Astrocyte (in vitro differentiated cells and primary cell): ENCODE measurements at regions not wholly inside any gene's neighbourhood (a gene's known extent, or its start where the extent isn't known, plus 50 kb on each side); places are given as distances from the start of the nearest gene placed in this dataset.
A peak's percentile ranks its signal among the peaks of the same experiment; 100 is the strongest.

ENCODE experiments used
- DNase-seq: peaks from one replicate; pipeline ENCODE4 v3.0.0-alpha.2; 2010; ENCODE audit warnings: low read depth
- FAIRE-seq: peaks from 2 replicates; lab custom pipeline; 2011; peaks lifted over from hg19 to GRCh38; lab: Jason Lieb, UNC
- H2AFZ ChIP-seq: 2 replicates; pipeline ENCODE4 v1.6.0; 2012; ENCODE audit warnings: low read depth, low read length, inconsistent platforms
- H3K27ac ChIP-seq: 2 replicates; pipeline ENCODE4 v1.5.1; 2011; ENCODE audit warnings: low read depth, low read length, inconsistent platforms
- H3K27me3 ChIP-seq: 2 replicates; pipeline ENCODE4 v1.6.0; 2011; ENCODE audit warnings: low read length, inconsistent platforms; ENCODE audit not compliant: insufficient read depth
- H3K36me3 ChIP-seq: 2 replicates; pipeline ENCODE4 v1.5.1; 2011; ENCODE audit warnings: low read length, inconsistent platforms; ENCODE audit not compliant: insufficient read depth
- H3K4me1 ChIP-seq: 2 replicates; pipeline ENCODE4 v1.5.1; 2011; ENCODE audit warnings: low read length, inconsistent platforms; ENCODE audit not compliant: insufficient read depth
- H3K4me2 ChIP-seq: 2 replicates; pipeline ENCODE4 v1.6.0; 2012; ENCODE audit warnings: low read length, inconsistent platforms
- H3K4me3 ChIP-seq: 2 replicates; pipeline ENCODE4 v1.5.1; 2011; ENCODE audit warnings: low read depth, mild to moderate bottlenecking, low read length, inconsistent platforms; ENCODE audit not compliant: insufficient read depth
- H3K79me2 ChIP-seq: 2 replicates; pipeline ENCODE4 v1.6.0; 2012; ENCODE audit warnings: mild to moderate bottlenecking, low read length, inconsistent platforms; ENCODE audit not compliant: insufficient read depth
- H3K9ac ChIP-seq: 2 replicates; pipeline ENCODE4 v1.6.0; 2012; ENCODE audit warnings: mild to moderate bottlenecking, low read length, inconsistent platforms
- H3K9me3 ChIP-seq: 2 replicates; pipeline ENCODE4 v1.5.1; 2012; ENCODE audit warnings: low read depth, mild to moderate bottlenecking, low read length, inconsistent platforms; ENCODE audit not compliant: insufficient read depth
- H4K20me1 ChIP-seq: 2 replicates; pipeline ENCODE4 v1.6.0; 2012; ENCODE audit warnings: low read length, inconsistent platforms; ENCODE audit not compliant: insufficient read depth
- H3K27ac Mint-ChIP-seq: one replicate; pipeline ENCODE4 v1.8.0; 2021; ENCODE audit warnings: mild to moderate bottlenecking, mixed read lengths; ENCODE audit not compliant: unreplicated experiment
- H3K27me3 Mint-ChIP-seq: one replicate; pipeline ENCODE4 v1.8.0; 2021; ENCODE audit warnings: low read depth, mixed read lengths; ENCODE audit not compliant: unreplicated experiment
- H3K36me3 Mint-ChIP-seq: one replicate; pipeline ENCODE4 v1.8.0; 2021; ENCODE audit warnings: low read depth, mixed read lengths; ENCODE audit not compliant: unreplicated experiment
- H3K4me1 Mint-ChIP-seq: one replicate; pipeline ENCODE4 v1.8.0; 2021; ENCODE audit warnings: low read depth, mixed read lengths; ENCODE audit not compliant: unreplicated experiment
- H3K4me3 Mint-ChIP-seq: one replicate; pipeline ENCODE4 v1.8.0; 2021; ENCODE audit warnings: mild to moderate bottlenecking, moderate library complexity, mixed read lengths; ENCODE audit not compliant: unreplicated experiment
- H3K9me3 Mint-ChIP-seq: one replicate; pipeline ENCODE4 v1.8.0; 2021; ENCODE audit warnings: mild to moderate bottlenecking, mixed read lengths; ENCODE audit not compliant: unreplicated experiment
- EZH2 ChIP-seq: IDR thresholded peaks from 2 replicates; pipeline ENCODE4 v1.6.1; 2012; ENCODE audit warnings: mild to moderate bottlenecking, low read length, inconsistent platforms; ENCODE audit not compliant: insufficient read depth
- TF ChIP-seq, protein P1 (sequence below): IDR thresholded peaks from 2 replicates; pipeline ENCODE4 v1.5.1; 2011; ENCODE audit warnings: low read depth, mild to moderate bottlenecking, inconsistent platforms, low read length, moderate library complexity; ENCODE audit not compliant: insufficient read depth

DNA sequence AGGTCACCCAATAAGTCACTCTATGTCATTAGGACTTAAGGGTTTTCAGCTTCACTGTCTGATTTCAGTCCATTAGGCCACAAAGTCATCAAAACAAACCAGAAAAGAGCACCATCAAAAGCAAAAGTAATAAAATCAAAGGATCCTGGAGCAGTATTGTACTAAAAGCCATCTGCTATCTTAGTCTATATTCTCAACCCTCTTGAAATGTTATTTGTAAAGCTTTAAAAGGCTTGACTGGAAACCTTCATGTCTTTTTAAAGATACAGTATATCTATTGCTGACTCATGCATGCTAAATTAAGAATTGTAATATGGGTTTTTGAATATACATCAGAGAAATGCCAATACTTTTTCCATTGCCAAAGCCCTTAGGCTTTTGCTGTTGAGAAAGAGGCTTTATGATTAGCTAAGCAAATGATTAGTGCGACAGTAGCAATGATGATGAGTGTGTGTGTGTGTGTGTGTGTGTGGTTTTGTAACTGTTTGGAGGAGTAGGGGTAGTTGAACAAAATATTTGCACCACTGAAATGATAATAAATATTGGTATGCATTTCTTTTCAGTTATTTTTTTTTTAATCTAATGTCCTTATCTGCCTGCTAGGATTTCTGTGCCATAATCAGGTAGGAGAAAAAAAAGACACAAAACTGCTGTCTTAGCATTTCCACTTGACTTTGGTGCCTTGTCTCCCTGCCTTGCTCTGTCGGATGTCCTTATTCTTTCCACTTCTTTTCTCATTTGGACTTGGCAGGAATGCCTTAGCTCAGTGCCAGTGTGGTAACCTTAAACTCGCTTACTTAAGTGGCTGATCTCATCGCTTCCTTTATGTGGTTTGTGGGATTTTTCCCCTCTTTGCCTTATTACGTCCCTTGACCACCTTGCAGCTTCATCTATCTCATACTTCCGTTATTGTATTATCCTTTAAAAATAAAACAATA, 119.7 kb downstream of the PCDH7 start:
- no peaks in the 10 kb centered on the region for H3K79me2 ChIP-seq
- no peaks in the 10 kb centered on the region for H4K20me1 ChIP-seq
- TF ChIP-seq EZH2 = no peak
- TF ChIP-seq, protein P1, sequence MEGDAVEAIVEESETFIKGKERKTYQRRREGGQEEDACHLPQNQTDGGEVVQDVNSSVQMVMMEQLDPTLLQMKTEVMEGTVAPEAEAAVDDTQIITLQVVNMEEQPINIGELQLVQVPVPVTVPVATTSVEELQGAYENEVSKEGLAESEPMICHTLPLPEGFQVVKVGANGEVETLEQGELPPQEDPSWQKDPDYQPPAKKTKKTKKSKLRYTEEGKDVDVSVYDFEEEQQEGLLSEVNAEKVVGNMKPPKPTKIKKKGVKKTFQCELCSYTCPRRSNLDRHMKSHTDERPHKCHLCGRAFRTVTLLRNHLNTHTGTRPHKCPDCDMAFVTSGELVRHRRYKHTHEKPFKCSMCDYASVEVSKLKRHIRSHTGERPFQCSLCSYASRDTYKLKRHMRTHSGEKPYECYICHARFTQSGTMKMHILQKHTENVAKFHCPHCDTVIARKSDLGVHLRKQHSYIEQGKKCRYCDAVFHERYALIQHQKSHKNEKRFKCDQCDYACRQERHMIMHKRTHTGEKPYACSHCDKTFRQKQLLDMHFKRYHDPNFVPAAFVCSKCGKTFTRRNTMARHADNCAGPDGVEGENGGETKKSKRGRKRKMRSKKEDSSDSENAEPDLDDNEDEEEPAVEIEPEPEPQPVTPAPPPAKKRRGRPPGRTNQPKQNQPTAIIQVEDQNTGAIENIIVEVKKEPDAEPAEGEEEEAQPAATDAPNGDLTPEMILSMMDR = no peak
- no peaks in the 10 kb centered on the region for H3K9me3 ChIP-seq
- H3K4me3 ChIP-seq = no peak overlapping the region
- peaks cover 28% of the 10 kb centered on the region for H3K4me1 ChIP-seq
- Mint-ChIP-seq H3K4me3 (no peak overlapping the region), H3K27ac (peak overlapping the region; percentile 55), H3K27me3 (no peaks in the 10 kb centered on the region), H3K4me1 (peaks cover 48% of the 10 kb centered on the region), H3K36me3 (no peaks in the 10 kb centered on the region), H3K9me3 (no peaks in the 10 kb centered on the region)
- no peak overlapping the region for H3K27ac ChIP-seq
- DNase-seq (peak; percentile 98), FAIRE-seq (no peak)
- no peaks in the 10 kb centered on the region for H3K36me3 ChIP-seq
- H3K4me2 ChIP-seq = peak overlapping the region; percentile 58
- H3K9ac ChIP-seq = no peak overlapping the region
- H3K27me3 ChIP-seq = no peaks in the 10 kb centered on the region
- H2AFZ ChIP-seq = no peak overlapping the region

DNA sequence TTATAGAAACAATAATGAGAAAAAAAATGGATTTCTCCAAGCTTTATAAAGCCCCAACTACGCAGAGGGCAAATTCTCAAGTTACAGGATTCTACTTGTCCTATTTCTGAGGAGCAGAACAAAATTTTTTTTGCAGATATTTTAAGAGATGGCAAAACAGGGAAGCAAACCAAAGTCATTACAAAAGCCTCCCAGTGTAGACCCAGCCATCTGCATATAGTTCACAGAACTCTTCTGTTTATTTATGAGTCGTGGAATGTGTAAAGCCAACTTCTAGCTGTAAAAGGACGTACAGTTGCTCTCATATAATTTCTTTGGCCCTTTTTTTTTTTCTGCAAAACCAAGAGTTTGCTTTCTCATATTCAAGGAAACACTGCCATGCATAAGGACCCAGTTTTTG, 120.4 kb downstream of the PCDH7 start:
- DNase-seq (peak; percentile 54), FAIRE-seq (no peak)
- Mint-ChIP-seq H3K27me3 (no peaks in the 10 kb centered on the region), H3K36me3 (no peaks in the 10 kb centered on the region), H3K27ac (no peak overlapping the region), H3K9me3 (no peaks in the 10 kb centered on the region), H3K4me3 (no peak overlapping the region), H3K4me1 (peaks cover 49% of the 10 kb centered on the region)
- no peaks in the 10 kb centered on the region for H4K20me1 ChIP-seq
- TF ChIP-seq EZH2 = no peak
- TF ChIP-seq, protein P1 = no peak
- H2AFZ ChIP-seq = no peak overlapping the region
- H3K9me3 ChIP-seq = no peaks in the 10 kb centered on the region
- peak overlapping the region; percentile 58 for H3K4me2 ChIP-seq
- peak overlapping the region; percentile 39 for H3K27ac ChIP-seq
- no peak overlapping the region for H3K4me3 ChIP-seq
- H3K79me2 ChIP-seq = no peaks in the 10 kb centered on the region
- H3K36me3 ChIP-seq = no peaks in the 10 kb centered on the region
- H3K4me1 ChIP-seq = peaks cover 28% of the 10 kb centered on the region
- no peak overlapping the region for H3K9ac ChIP-seq
- H3K27me3 ChIP-seq = no peaks in the 10 kb centered on the region

DNA sequence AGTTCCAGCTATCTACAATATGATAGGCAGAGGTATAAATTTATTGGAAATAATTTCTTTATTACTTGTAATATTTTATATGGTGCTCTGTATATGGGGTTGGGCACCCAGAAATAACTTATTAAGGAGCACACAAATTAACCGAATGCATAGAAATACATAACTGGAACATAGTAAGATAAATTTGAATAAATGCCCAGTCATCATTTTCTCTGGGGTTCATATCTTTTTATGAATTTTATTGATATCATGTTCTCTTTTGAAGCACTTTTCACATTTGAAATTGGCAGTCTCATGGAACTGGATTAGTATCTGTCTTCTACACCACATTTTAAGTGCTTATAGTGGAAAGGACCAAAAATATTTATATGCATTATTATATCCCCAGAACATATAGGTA, 122.0 kb downstream of the PCDH7 start:
- Mint-ChIP-seq H3K4me1 (peaks cover 34% of the 10 kb centered on the region), H3K27ac (no peak overlapping the region), H3K27me3 (no peaks in the 10 kb centered on the region), H3K36me3 (no peaks in the 10 kb centered on the region), H3K4me3 (no peak overlapping the region), H3K9me3 (no peaks in the 10 kb centered on the region)
- Histone ChIP-seq H3K4me3 (no peak overlapping the region), H3K9ac (no peak overlapping the region), H2AFZ (no peak overlapping the region), H3K4me2 (no peak overlapping the region), H3K27ac (no peak overlapping the region), H3K79me2 (no peaks in the 10 kb centered on the region), H3K4me1 (peaks cover 20% of the 10 kb centered on the region), H3K9me3 (no peaks in the 10 kb centered on the region), H3K27me3 (no peaks in the 10 kb centered on the region), H3K36me3 (no peaks in the 10 kb centered on the region), H4K20me1 (no peaks in the 10 kb centered on the region)
- FAIRE-seq = no peak
- TF ChIP-seq, protein P1 = no peak
- no peak for TF ChIP-seq EZH2
- no peak for DNase-seq
